GM12878 (cell line): ENCODE measurements at regions not wholly inside any gene's neighbourhood (a gene's known extent, or its start where the extent isn't known, plus 50 kb on each side); places are given as distances from the start of the nearest gene placed in this dataset.
A peak's percentile ranks its signal among the peaks of the same experiment; 100 is the strongest.

Experiments
- ATAC-seq: fragments of 200-7000 bp; cut with Tn5 transposase; 3 replicates; pipeline ENCODE4 v1.9.1; 2020; ENCODE audit warnings: mild to moderate bottlenecking, moderate library complexity
- BruUV-seq: library from RNA; stranded (reverse); fragments of 400-500 nt; replicated peaks from 2 replicates; lab custom pipeline; 2021; lab: Mats Ljungman, UMichigan
- CTCF ChIA-PET: fragments of 300-600 bp; sonication (Branson Sonifier 250); formaldehyde crosslinking; extraction: SDS; loops from one replicate; lab custom pipeline; 2021; ENCODE audit warnings: inconsistent platforms; lab: Yijun Ruan, JAX
- POLR2A ChIA-PET: fragments of 350-600 bp; formaldehyde crosslinking; extraction: SDS; loops from one replicate; lab custom pipeline; 2021; ENCODE audit warnings: inconsistent platforms; lab: Charles Lee
- RAD21 ChIA-PET: fragments of 300-600 bp; sonication (Branson Sonifier 250); formaldehyde crosslinking; loops from one replicate; lab custom pipeline; 2023; ENCODE audit warnings: antibody characterized with exemption; ENCODE audit not compliant: unreplicated experiment; lab: Charles Lee
- SMC1A ChIA-PET: fragments of 300-600 bp; sonication (Branson Sonifier 250); formaldehyde crosslinking; loops from one replicate; lab custom pipeline; 2023; ENCODE audit not compliant: unreplicated experiment, uncharacterized antibody; lab: Charles Lee
- DNase-seq: peaks from one replicate; pipeline ENCODE4 v3.0.0-alpha.2; 2011; ENCODE audit warnings: low read depth, low spot score
- FAIRE-seq: peaks from 3 replicates; lab custom pipeline; 2011; peaks lifted over from hg19 to GRCh38; lab: Jason Lieb, UNC
- H2AFZ ChIP-seq: 2 replicates; pipeline ENCODE4 v1.6.0; 2011; ENCODE audit warnings: low read depth, low read length, control low read depth; ENCODE audit not compliant: control insufficient read depth
- H3K27ac ChIP-seq: 2 replicates; pipeline ENCODE4 v1.5.1; 2011; ENCODE audit warnings: control low read depth; ENCODE audit not compliant: control insufficient read depth, insufficient read depth
- H3K27me3 ChIP-seq, 2 experiments: replicated peaks in 1 of 2; 2 replicates each; pipeline versions ENCODE4 v1.6.0 to v1.6.1; 2011; ENCODE audit warnings: low read length in 1 of 2; ENCODE audit not compliant: control insufficient read depth in 2 of 2, insufficient read depth in 2 of 2
- H3K36me3 ChIP-seq, 2 experiments: 2 replicates each; pipeline ENCODE4 v1.5.1; 2011; ENCODE audit warnings: low read length in 1 of 2; ENCODE audit not compliant: control insufficient read depth in 2 of 2, insufficient read depth in 2 of 2
- H3K4me1 ChIP-seq: 2 replicates; pipeline ENCODE4 v1.6.1; 2011; ENCODE audit warnings: mild to moderate bottlenecking, low read length, moderate library complexity, mixed read lengths; ENCODE audit not compliant: control insufficient read depth, insufficient read depth
- H3K4me2 ChIP-seq: 2 replicates; pipeline ENCODE4 v1.6.0; 2011; ENCODE audit warnings: control low read depth; ENCODE audit not compliant: control insufficient read depth, insufficient read depth
- H3K4me3 ChIP-seq: fragments of 200-600 bp; sonication (generic); 2 replicates; pipeline ENCODE4 v1.5.1; 2016
- H3K79me2 ChIP-seq: 2 replicates; pipeline ENCODE4 v1.6.0; 2011; ENCODE audit warnings: low read length; ENCODE audit not compliant: control insufficient read depth, insufficient read depth
- H3K9ac ChIP-seq: 2 replicates; pipeline ENCODE4 v1.8.0; 2011; ENCODE audit warnings: low read length, control low read depth, mixed read lengths; ENCODE audit not compliant: control insufficient read depth, insufficient read depth
- H3K9me3 ChIP-seq: replicated peaks from 3 replicates; pipeline ENCODE4 v1.5.1; 2011; ENCODE audit warnings: mild to moderate bottlenecking, low read length; ENCODE audit not compliant: control insufficient read depth, insufficient read depth
- H4K20me1 ChIP-seq: 2 replicates; pipeline ENCODE4 v1.6.0; 2011; ENCODE audit not compliant: control insufficient read depth, insufficient read depth
- POLR2A ChIP-seq: IDR thresholded peaks from 2 replicates; pipeline ENCODE4 v1.6.1; 2011; ENCODE audit warnings: low read depth, mild to moderate bottlenecking, low read length
- RAD51 ChIP-seq: fragments of 450-650 bp; IDR thresholded peaks from 2 replicates; pipeline ENCODE4 v1.6.1; 2016; ENCODE audit warnings: moderate library complexity, mild to moderate bottlenecking, inconsistent platforms
- REST ChIP-seq: IDR thresholded peaks from 2 replicates; pipeline ENCODE4 v1.6.1; 2012; ENCODE audit warnings: mild to moderate bottlenecking, low read depth, low read length
- ZNF687 ChIP-seq: fragments of 450-650 bp; IDR thresholded peaks from 2 replicates; pipeline ENCODE4 v1.6.1; 2017; ENCODE audit warnings: mild to moderate bottlenecking, moderate library complexity
- WGBS: methylation state at CpG from one replicate; pipeline ENCODE4 v1.1.6; 2016; ENCODE audit warnings: low lambda C conversion rate; ENCODE audit not compliant: insufficient replicate concordance, insufficient coverage; ENCODE audit errors: missing lambda C conversion rate; 5-methylcytosine and 5-hydroxymethylcytosine counted together
- in situ Hi-C: fragments of 300-500 bp; cut with MboI; formaldehyde crosslinking; loops from 9 replicates; pipeline ENCODE4 v1.14.3; 2018; ENCODE audit warnings: mixed read lengths
- intact Hi-C: fragments of 100-400 bp; cut with micrococcal nuclease; formaldehyde crosslinking; loops from one replicate; pipeline ENCODE4 v1.14.2; 2022; ENCODE audit not compliant: unreplicated experiment
- TF ChIP-seq, protein P1 (sequence below): IDR thresholded peaks from 2 replicates; pipeline ENCODE4 v1.6.1; 2011; ENCODE audit warnings: low read depth, low read length, improper control_type of control experiment, borderline replicate concordance
- TF ChIP-seq, protein P2 (sequence below): fragments of 450-650 bp; IDR thresholded peaks from 2 replicates; pipeline ENCODE4 v1.6.1; 2017; ENCODE audit warnings: mild to moderate bottlenecking, low read depth, inconsistent platforms; ENCODE audit not compliant: poor library complexity, severe bottlenecking

DNA sequence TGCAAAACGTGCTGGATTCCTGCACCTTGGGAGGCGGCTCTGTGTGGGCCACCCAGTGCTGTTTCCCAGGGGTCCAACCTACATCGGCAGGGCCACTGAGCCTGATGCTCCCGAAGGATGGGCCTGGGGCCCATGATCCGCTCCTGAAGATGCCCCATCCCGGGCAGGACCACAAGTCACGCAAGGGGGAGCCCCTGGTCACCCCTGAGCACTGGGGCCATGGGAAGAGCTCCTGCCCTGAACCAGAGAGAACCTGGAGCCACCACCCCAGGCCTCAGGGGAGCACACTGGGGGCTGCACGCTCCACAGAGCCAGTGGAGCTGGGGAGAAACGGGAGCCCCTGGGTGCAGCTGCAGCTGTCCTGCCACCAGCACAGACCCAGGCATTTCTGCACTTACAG lies 124.6 kb upstream of the SFSWAP start (continued):
- no peak for TF ChIP-seq ZNF687
- TF ChIP-seq, protein P1, sequence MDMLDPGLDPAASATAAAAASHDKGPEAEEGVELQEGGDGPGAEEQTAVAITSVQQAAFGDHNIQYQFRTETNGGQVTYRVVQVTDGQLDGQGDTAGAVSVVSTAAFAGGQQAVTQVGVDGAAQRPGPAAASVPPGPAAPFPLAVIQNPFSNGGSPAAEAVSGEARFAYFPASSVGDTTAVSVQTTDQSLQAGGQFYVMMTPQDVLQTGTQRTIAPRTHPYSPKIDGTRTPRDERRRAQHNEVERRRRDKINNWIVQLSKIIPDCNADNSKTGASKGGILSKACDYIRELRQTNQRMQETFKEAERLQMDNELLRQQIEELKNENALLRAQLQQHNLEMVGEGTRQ = no peak
- TF ChIP-seq, all 136 proteins: peak for 0

- DNase-seq (no peak), ATAC-seq (no peak), FAIRE-seq (no peak)
- no peak overlapping the region for H3K9ac ChIP-seq
- 0% methylated on average over 3 of the region's 3 CpGs for WGBS
- no peak overlapping the region for H2AFZ ChIP-seq
- RAD21 ChIA-PET = no interaction called here
- SMC1A ChIA-PET = interaction anchor here (0.6 kb wide), 1 partner anchor 1008 kb away, joined by 3 read pairs; no protein-coding TSS in a partner anchor
- no TSS peak for BruUV-seq
- H4K20me1 ChIP-seq = no peaks in the 10 kb centered on the region
- no peak overlapping the region for H3K4me2 ChIP-seq
- H3K27me3 ChIP-seq = no peaks in the 10 kb centered on the region; a peak in 1 of 4 replicates
- H3K36me3 ChIP-seq = no peaks in the 10 kb centered on the region
- no peak overlapping the region for H3K27ac ChIP-seq
- TF ChIP-seq REST = peak; percentile 15; the same call in 1 of the 2 replicates
- no peak for TF ChIP-seq POLR2A
- TF ChIP-seq, protein P2, sequence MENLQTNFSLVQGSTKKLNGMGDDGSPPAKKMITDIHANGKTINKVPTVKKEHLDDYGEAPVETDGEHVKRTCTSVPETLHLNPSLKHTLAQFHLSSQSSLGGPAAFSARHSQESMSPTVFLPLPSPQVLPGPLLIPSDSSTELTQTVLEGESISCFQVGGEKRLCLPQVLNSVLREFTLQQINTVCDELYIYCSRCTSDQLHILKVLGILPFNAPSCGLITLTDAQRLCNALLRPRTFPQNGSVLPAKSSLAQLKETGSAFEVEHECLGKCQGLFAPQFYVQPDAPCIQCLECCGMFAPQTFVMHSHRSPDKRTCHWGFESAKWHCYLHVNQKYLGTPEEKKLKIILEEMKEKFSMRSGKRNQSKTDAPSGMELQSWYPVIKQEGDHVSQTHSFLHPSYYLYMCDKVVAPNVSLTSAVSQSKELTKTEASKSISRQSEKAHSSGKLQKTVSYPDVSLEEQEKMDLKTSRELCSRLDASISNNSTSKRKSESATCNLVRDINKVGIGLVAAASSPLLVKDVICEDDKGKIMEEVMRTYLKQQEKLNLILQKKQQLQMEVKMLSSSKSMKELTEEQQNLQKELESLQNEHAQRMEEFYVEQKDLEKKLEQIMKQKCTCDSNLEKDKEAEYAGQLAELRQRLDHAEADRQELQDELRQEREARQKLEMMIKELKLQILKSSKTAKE = no peak
- no peak for TF ChIP-seq RAD51
- POLR2A ChIA-PET = no interaction called here
- H3K4me1 ChIP-seq = no peaks in the 10 kb centered on the region
- in situ Hi-C loops (no loop called here), intact Hi-C loops (no loop called here)
- no peaks in the 10 kb centered on the region for H3K79me2 ChIP-seq
- H3K9me3 ChIP-seq = peaks cover 7% of the 10 kb centered on the region
- CTCF ChIA-PET = no interaction called here
- no peak overlapping the region for H3K4me3 ChIP-seq
Measured at GRCh38 chr12:131586761-131587160, 124.1 kb upstream of the SFSWAP start.
